Hepatocyte (in vitro differentiated cells): ENCODE measurements at regions not wholly inside any gene's neighbourhood (a gene's known extent, or its start where the extent isn't known, plus 50 kb on each side); places are given as distances from the start of the nearest gene placed in this dataset.

Experiments
- DNase-seq: peaks from one replicate; pipeline ENCODE4 v3.0.0-alpha.2; 2016; ENCODE audit warnings: low spot score
- H2AFZ ChIP-seq: fragments of 200-600 bp; sonication (generic); 2 replicates; pipeline ENCODE4 v1.6.0; 2016; ENCODE audit warnings: antibody characterized with exemption, mild to moderate bottlenecking
- H3K27ac ChIP-seq: fragments of 200-600 bp; sonication (generic); 2 replicates; pipeline ENCODE4 v1.5.1; 2016; ENCODE audit warnings: mild to moderate bottlenecking
- H3K27me3 ChIP-seq: fragments of 200-600 bp; sonication (generic); 2 replicates; pipeline ENCODE4 v1.6.1; 2016
- H3K36me3 ChIP-seq: fragments of 200-600 bp; sonication (generic); replicated peaks from 2 replicates; pipeline ENCODE4 v1.5.1; 2016; ENCODE audit warnings: low read depth; ENCODE audit not compliant: insufficient read depth
- H3K4me1 ChIP-seq: fragments of 200-600 bp; sonication (generic); 2 replicates; pipeline ENCODE4 v1.5.1; 2016; ENCODE audit warnings: mild to moderate bottlenecking, moderate library complexity; ENCODE audit not compliant: insufficient read depth
- H3K4me2 ChIP-seq: fragments of 200-600 bp; sonication (generic); 2 replicates; pipeline ENCODE4 v1.6.0; 2016
- H3K4me3 ChIP-seq: fragments of 200-600 bp; sonication (generic); 2 replicates; pipeline ENCODE4 v1.5.1; 2016; ENCODE audit warnings: mild to moderate bottlenecking
- H3K79me2 ChIP-seq: fragments of 200-600 bp; sonication (generic); 2 replicates; pipeline ENCODE4 v1.6.0; 2017; ENCODE audit warnings: mild to moderate bottlenecking
- H3K9me2 ChIP-seq: fragments of 200-600 bp; sonication (generic); replicated peaks from 2 replicates; pipeline ENCODE4 v1.6.0; 2017; ENCODE audit warnings: mild to moderate bottlenecking; ENCODE audit not compliant: insufficient read depth
- H3K9me3 ChIP-seq: fragments of 200-600 bp; sonication (generic); 2 replicates; pipeline ENCODE4 v1.5.1; 2016; ENCODE audit warnings: low read depth, mild to moderate bottlenecking
- H4K20me1 ChIP-seq: fragments of 200-600 bp; sonication (generic); 2 replicates; pipeline ENCODE4 v1.6.0; 2016; ENCODE audit warnings: mild to moderate bottlenecking; ENCODE audit not compliant: insufficient read depth, poor library complexity, severe bottlenecking
- CTCF ChIP-seq: fragments of 200-600 bp; sonication (generic); IDR thresholded peaks from 2 replicates; pipeline ENCODE4 v1.5.1; 2016; ENCODE audit warnings: antibody characterized with exemption, mild to moderate bottlenecking; ENCODE audit not compliant: poor library complexity
- EZH2 ChIP-seq: fragments of 200-600 bp; sonication (generic); IDR thresholded peaks from 2 replicates; pipeline ENCODE4 v1.6.1; 2016; ENCODE audit warnings: antibody characterized with exemption, mild to moderate bottlenecking, borderline replicate concordance
- EZH2phosphoT487 ChIP-seq: fragments of 200-600 bp; sonication (generic); IDR thresholded peaks from one replicate; pipeline ENCODE4 v1.6.1; 2018; ENCODE audit warnings: antibody characterized with exemption, mild to moderate bottlenecking, low read depth, moderate library complexity; ENCODE audit not compliant: unreplicated experiment, severe bottlenecking
- WGBS: methylation state at CpG from one replicate; pipeline ENCODE4 v1.1.6; 2016; ENCODE audit warnings: low lambda C conversion rate; ENCODE audit errors: missing lambda C conversion rate; 5-methylcytosine and 5-hydroxymethylcytosine counted together

- no peak for TF ChIP-seq EZH2phosphoT487
- no peak overlapping the region for H3K4me3 ChIP-seq
- H3K9me3 ChIP-seq, result no peaks in the 10 kb centered on the region
- no peaks in the 10 kb centered on the region for H3K27me3 ChIP-seq
- H3K9me2 ChIP-seq, result no peaks in the 10 kb centered on the region
- H4K20me1 ChIP-seq, result no peaks in the 10 kb centered on the region
- H3K4me2 ChIP-seq, result no peak overlapping the region
- H3K79me2 ChIP-seq, result no peaks in the 10 kb centered on the region
- no peaks in the 10 kb centered on the region for H3K36me3 ChIP-seq
- H2AFZ ChIP-seq, result no peak overlapping the region
- 53% methylated on average over 3 of the region's 3 CpGs for WGBS
- DNase-seq, result no peak
- H3K27ac ChIP-seq, result no peak overlapping the region
- peaks cover 5% of the 10 kb centered on the region for H3K4me1 ChIP-seq
Observed at GRCh38 chr5:152288917-152289595, 116.0 kb downstream of the NMUR2 start.

DNA sequence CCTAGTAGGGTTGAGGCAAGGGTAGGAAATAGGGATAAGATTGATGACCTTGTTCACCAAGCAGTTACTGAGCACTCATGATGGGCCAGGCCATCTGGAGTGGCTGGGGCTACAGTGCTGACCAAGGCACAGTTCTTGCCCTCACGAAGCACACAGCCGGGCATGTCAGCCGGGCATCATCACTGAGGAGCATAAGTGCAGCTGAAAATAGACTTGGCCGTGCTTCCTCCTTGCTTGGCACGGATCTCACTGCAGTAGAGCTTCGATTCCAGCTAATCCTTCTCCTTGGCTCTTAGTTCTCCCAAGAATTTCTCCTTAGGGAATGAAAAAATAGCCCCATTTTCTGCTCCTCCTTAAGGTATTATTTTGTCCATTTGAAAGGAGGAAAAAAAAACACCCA lies 116.6 kb downstream of the NMUR2 start:
- Histone ChIP-seq H3K9me2 (no peaks in the 10 kb centered on the region), H4K20me1 (no peaks in the 10 kb centered on the region), H3K36me3 (no peaks in the 10 kb centered on the region), H3K27ac (no peak overlapping the region), H2AFZ (no peak overlapping the region), H3K4me1 (peaks cover 5% of the 10 kb centered on the region), H3K9me3 (no peaks in the 10 kb centered on the region), H3K4me2 (no peak overlapping the region), H3K79me2 (no peaks in the 10 kb centered on the region), H3K27me3 (no peaks in the 10 kb centered on the region), H3K4me3 (no peak overlapping the region)
- TF ChIP-seq EZH2phosphoT487 (no peak), CTCF (no peak), EZH2 (no peak)
- no peak for DNase-seq
- WGBS, result 67% methylated on average over 6 of the region's 6 CpGs

DNA sequence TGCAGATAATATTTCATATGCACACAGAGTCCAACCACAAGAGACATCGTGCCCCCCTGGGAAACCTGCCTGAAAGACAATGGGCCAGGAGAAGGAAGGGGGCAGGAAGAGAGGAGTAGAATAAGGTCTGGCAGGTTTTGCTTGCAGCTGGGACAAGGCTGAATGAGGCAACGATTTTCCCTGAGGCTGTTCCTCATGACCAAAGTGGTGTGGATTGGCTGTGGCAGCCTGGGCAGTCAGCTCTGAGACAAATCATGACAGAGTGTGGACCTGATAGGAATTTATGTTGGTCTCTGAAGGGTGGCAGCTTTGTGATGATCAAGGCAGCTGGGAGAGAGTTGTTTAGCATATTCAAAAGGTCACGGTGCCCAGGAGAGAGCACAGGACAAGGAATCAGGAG lies 119.3 kb downstream of the NMUR2 start:
- 77% methylated on average over 3 of the region's 3 CpGs for WGBS
- Histone ChIP-seq H3K9me2 (no peaks in the 10 kb centered on the region), H3K4me2 (no peak overlapping the region), H3K4me1 (peaks cover 5% of the 10 kb centered on the region), H3K36me3 (no peaks in the 10 kb centered on the region), H3K4me3 (no peak overlapping the region), H4K20me1 (no peaks in the 10 kb centered on the region), H3K27me3 (no peaks in the 10 kb centered on the region), H3K9me3 (no peaks in the 10 kb centered on the region), H2AFZ (no peak overlapping the region), H3K27ac (no peak overlapping the region), H3K79me2 (no peaks in the 10 kb centered on the region)
- no peak for DNase-seq
- TF ChIP-seq CTCF (no peak), EZH2 (no peak), EZH2phosphoT487 (no peak)

- DNase-seq, result no peak
Observed at GRCh38 chr5:152282331-152282730, 122.7 kb downstream of the NMUR2 start.

More at GRCh38 chr5:152282331-152282730, 122.7 kb downstream of the NMUR2 start:
- no peak overlapping the region for H3K4me3 ChIP-seq
- H3K9me3 ChIP-seq, result no peaks in the 10 kb centered on the region
- no peaks in the 10 kb centered on the region for H3K9me2 ChIP-seq
- no peaks in the 10 kb centered on the region for H4K20me1 ChIP-seq
- H3K27ac ChIP-seq, result no peak overlapping the region
- H3K36me3 ChIP-seq, result no peaks in the 10 kb centered on the region
- H3K4me1 ChIP-seq, result no peaks in the 10 kb centered on the region
- WGBS, result 72% methylated on average over 1 of the region's 1 CpG
- H3K4me2 ChIP-seq, result no peak overlapping the region
- no peaks in the 10 kb centered on the region for H3K79me2 ChIP-seq
- no peaks in the 10 kb centered on the region for H3K27me3 ChIP-seq
- no peak for TF ChIP-seq CTCF
- TF ChIP-seq EZH2phosphoT487, result no peak
- TF ChIP-seq EZH2, result no peak
- no peak overlapping the region for H2AFZ ChIP-seq
